ENCODE measurements at regions not wholly inside any gene's neighbourhood (a gene's known extent, or its start where the extent isn't known, plus 50 kb on each side); places are given as distances from the start of the nearest gene placed in this dataset.
"Not testable (repeated sequence)": the region's sequence is repeated elsewhere in the genome, so short reads cannot be mapped to it uniquely, and the experiment has no call there.

DNA sequence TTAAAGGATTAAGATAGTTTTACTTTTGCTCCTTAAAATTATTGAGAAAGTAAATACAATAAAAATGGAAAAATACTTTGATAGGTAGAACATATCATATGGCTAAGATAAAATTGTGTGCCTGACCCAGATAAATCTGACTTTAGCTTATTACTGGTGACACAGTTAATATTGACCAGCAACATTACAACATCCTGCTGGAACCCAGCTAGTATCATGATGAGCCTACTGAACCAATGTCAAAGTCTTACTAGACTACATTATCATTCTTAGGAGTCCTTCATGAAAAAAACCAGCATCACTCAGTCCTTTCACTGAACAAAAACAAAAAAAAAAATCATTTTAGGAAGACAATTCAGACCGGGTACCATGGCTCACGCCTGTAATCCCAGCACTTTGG, 164.8 kb upstream of the CDK1 start:
- no peak for DNase-seq

- DNase-seq = no peak
Observed at GRCh38 chr10:60611291-60611747, 167.0 kb upstream of the CDK1 start.

DNA sequence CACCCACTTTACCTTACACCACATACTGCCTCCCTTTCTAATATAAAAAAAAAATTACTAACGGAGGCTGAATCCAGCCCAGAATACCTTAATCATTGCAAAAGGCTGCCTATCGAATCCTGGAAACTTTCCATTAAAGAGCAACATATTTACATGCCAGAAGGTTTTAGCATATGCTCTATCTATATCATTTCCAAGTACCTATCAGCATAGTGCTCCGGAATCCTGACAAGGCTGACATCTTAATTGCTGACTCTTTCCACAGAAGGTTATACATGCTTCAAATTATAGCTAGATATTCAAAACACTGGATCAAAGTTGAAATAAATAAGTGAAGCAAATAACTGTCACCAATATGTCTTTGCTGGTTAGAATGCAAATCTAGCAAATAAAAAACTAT, 170.9 kb upstream of the CDK1 start:
- DNase-seq = no peak

- peak in 1 of 2 experiments; percentile 6 for DNase-seq
Observed at GRCh38 chr10:60606343-60607080, 171.8 kb upstream of the CDK1 start.

DNA sequence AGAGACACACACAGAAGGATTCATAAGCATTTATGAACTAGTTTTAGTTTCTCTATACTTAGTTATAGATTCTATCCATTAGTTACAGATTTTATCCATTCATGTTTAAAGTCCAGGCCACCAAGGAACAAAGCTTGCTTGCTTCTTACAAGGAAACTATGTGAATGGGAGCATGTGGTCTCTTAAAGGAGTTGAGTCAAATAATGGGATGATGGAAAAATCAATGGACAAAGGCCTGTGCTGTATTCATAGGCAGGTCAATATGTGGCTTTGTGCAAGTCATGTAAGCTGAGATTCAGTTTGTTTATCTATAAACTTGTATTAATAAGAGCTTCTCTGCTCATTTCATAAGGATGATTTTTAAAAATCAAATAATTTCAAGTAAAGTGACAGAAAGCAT, 172.8 kb upstream of the CDK1 start:
- DNase-seq = no peak

DNA sequence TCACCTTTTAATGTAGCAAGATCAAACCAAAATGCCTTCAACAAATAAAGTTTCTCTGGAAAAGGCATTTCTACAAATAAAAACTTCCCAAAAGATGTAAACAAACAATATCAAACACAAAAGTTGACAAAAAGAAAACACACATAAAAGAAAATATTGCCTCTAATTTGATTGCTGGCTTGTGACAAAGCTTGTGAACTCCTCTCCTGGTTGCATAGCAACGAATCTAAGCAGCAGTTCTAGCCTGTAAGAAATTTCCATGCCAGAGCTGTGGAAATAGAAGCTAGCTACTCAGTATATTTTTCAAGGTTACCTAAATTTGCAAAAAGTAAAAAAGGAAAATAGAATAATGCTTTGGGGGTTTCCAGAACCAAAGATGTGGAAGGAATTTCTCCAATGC, 173.9 kb upstream of the CDK1 start:
- DNase-seq = no peak

- no peak for DNase-seq
Observed at GRCh38 chr10:60597513-60597912, 180.8 kb upstream of the CDK1 start.

DNA sequence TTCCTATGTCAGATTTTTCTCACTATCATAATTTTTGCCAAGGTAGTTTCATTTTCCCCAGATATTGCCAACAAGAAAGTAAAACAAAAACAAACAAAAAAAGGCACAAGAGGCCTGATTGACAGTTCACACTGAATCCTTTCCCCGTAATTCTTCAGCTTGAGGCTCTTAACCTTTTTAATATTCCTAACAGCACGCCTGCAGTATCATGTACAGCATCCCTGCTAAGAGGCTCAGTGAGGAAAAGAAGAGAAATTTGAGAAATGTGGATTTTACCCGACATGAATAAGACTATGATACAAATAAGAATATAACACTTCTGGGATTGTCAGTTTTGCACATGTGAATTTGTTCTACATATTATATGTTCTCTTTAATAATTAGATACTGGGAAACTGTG, 182.4 kb upstream of the CDK1 start:
- DNase-seq = no peak

DNA sequence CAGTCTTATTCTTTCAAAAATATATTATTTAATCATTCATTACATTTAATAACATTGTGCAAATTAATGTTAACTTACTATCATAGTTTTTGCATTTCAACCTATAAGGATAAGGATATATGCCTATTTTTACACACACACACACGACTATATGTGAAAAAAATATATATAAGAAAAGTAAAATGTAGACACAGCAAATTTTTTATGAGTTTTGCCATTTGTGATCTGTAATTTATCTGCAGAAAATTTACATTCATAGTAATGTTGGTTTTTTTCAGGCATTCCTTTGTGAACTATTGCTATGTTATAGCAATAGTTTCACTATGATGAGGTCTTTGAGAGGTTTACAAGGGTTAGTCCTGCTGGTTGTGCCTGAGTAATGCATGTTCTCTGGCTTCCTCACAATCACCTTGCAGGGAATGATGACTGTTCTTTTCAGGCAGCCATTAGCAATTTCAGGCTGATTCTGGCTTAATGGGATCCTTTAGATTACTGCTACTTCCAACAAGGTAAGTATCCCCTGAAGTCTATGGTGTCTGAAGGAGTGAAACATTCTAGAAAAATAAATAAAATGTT, 183.7 kb upstream of the CDK1 start:
- no peak for DNase-seq

- no peak for DNase-seq
Observed at GRCh38 chr10:60591119-60591518, 187.2 kb upstream of the CDK1 start.

- no peak for DNase-seq
Observed at GRCh38 chr10:60589376-60589775, 188.9 kb upstream of the CDK1 start.

DNA sequence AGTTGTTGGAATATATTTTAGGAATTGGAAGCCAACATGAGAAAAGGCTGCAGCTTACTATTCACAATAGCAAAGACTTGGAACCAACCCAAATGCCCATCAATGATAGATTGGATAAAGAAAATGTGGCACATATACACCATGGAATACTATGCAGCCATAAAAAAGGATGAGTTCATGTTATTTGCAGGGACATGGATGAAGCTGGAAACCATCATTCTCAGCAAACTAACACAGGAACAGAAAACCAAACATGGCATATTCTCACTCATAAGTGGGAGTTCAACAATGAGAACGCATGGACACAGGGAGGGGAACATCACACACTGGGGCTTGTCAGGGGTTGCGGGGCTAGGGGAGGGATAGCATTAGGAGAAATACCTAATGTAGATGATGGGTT, 192.1 kb upstream of the ANK3 start:
- DNase-seq = not testable (repeated sequence)

DNA sequence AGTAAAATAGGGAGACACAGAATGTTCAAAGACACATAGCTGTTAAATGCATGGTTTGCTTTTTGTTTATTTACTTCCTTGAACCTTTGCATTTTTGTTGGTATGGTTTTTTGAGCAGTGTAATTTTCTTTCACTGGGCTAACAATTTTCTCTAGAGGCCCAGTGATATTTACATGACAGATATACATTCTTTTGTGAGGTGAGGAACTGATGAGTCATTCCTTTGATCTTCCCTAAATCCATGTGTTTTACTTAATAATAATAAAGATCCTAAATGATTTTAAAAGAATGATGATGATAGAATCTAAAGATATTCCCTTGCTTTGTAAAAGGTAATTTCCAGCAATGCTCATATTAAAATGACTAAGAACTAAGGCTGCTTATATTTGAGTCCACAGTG, 188.5 kb upstream of the ANK3 start:
- no peak for DNase-seq

DNA sequence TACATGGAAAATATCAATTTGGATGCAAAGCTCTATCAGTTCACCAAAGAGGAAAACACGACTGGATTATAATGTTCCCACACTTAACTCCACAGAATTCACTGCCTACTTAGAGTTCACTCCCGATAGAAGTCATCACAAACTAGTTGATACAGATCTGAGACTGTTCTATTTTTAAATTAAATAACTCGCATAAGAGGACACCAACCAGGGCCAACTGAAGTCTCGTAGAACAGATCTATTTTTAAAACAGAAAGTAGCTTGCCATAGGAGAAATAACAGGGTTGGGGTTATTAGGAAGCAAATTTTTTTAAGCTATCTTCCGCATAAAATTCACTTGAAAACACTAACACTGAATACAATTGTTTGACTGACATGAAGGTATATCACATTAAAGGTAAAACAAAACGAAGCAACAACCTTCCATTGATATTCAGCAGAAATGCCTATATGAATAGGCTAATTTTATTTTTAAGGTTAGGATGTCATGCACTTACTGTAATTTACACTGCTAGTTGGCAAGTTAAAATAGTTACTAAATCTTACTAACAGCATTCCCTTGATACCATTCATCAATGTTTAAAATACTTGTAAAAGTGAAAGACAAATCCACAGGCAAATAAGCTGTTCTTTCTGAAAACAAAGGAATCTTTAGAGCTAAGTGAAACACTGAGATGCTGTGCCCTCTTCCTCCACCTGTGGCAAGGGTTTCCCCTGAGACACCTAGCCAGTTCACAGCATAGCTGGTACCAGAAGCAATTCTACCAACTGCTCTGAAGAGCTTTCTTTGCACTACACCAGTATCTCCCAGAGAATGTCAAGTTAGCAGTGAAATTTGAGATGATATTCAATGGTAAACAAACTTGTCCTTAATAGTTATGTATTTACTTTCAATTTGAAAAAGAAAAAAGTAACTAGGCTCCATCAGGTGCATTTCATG, 186.7 kb upstream of the ANK3 start:
- no peak for DNase-seq

GRCh38 chr10:60575105-60575504, 185.4 kb upstream of the ANK3 start:
- no peak for DNase-seq

GRCh38 chr10:60574388-60574787, 184.7 kb upstream of the ANK3 start:
- DNase-seq = no peak

DNA sequence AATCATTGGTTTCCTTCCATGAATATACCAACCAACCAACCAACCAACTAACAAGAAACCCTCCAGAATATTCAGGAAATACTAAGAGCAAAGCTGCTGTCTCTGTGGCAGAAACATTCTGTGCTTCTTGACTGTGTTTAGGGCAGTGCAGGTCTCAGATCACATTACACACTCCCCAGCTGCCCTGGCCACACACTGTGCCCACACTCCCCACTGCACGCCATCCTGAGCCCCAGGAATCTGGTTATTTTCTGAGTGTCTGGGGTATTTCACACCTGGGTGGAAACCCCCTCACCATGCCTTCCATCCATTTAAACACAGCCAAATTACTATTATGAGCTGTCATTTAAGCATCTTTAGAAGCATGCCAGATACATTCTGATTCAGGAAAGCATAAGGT, 183.7 kb upstream of the ANK3 start:
- DNase-seq = no peak

- DNase-seq = peak in 1 of 2 experiments; percentile 15
Observed at GRCh38 chr10:60572511-60573194, 183.0 kb upstream of the ANK3 start.

- no peak for DNase-seq
Observed at GRCh38 chr10:60570896-60571295, 181.2 kb upstream of the ANK3 start.

- DNase-seq = no peak
Observed at GRCh38 chr10:60570272-60570865, 180.7 kb upstream of the ANK3 start.

DNA sequence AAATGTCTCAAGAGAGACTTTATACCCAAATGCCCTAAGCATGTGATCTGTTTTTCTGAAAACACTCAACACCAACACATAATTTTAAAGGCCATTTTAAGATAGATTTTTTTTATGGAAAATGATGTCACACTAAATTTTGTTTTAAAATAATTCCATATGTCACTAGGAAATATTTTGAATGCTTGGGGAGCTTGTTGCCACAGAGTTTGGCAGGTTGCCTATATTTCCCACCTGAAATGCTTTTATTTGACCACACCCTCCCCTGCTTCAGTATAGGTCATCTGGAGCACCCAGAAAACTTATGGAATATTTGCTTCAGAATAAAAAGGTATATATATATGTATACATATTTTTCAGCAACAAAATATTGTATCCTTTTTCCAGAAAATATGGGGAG, 180.0 kb upstream of the ANK3 start:
- DNase-seq = no peak

GRCh38 chr10:60566096-60566495, 176.4 kb upstream of the ANK3 start:
- no peak for DNase-seq

- no peak for DNase-seq
Observed at GRCh38 chr10:60565492-60565891, 175.8 kb upstream of the ANK3 start.
